Transverse colon (tissue), 4 donors: ENCODE measurements at regions not wholly inside any gene's neighbourhood (a gene's known extent, or its start where the extent isn't known, plus 50 kb on each side); places are given as distances from the start of the nearest gene placed in this dataset.

Experiments
- DNase-seq: peaks from one replicate; pipeline ENCODE4 v3.0.0-alpha.2; 2019
- H3K27ac ChIP-seq, 4 donors: fragments of 200-600 bp; sonication (generic); 2 replicates each; pipeline ENCODE4 v1.5.1; 2016 to 2018; ENCODE audit warnings: inconsistent platforms in 4 of 4
- H3K27me3 ChIP-seq: fragments of 200-600 bp; sonication (generic); 2 replicates; pipeline ENCODE4 v1.5.1; 2017; ENCODE audit warnings: inconsistent platforms
- H3K36me3 ChIP-seq, 4 donors: fragments of 200-600 bp; sonication (generic); 2 replicates each; pipeline ENCODE4 v1.5.1; 2017 to 2019; ENCODE audit warnings: inconsistent platforms in 4 of 4
- H3K4me1 ChIP-seq, 4 donors: fragments of 200-600 bp; sonication (generic); 2 replicates each; pipeline ENCODE4 v1.5.1; 2017 to 2020; ENCODE audit warnings: inconsistent platforms in 4 of 4
- H3K4me3 ChIP-seq, 4 donors: fragments of 200-600 bp; sonication (generic); 1 replicate in 1 of 4; 2 replicates in 3 of 4; pipeline versions ENCODE4 v1.5.1 to v1.6.1; 2017 to 2019; ENCODE audit warnings: inconsistent platforms in 4 of 4
- H3K9me3 ChIP-seq, 2 donors: fragments of 200-600 bp; sonication (generic); 2 replicates each; pipeline ENCODE4 v1.5.1; 2017 to 2019; ENCODE audit warnings: inconsistent platforms in 2 of 2
- EP300 ChIP-seq: sonication (generic); formaldehyde crosslinking; IDR thresholded peaks from one replicate; pipeline ENCODE4 v1.6.1; 2017; ENCODE audit warnings: antibody characterized with exemption, low read depth
- POLR2A ChIP-seq: fragments of 450-650 bp; IDR thresholded peaks from one replicate; pipeline ENCODE4 v1.6.1; 2016; ENCODE audit warnings: antibody characterized with exemption, mild to moderate bottlenecking, moderate library complexity
- POLR2AphosphoS5 ChIP-seq, 3 donors: sonication (generic); formaldehyde crosslinking; IDR thresholded peaks; one replicate each; pipeline ENCODE4 v1.6.1; 2016; ENCODE audit warnings: antibody characterized with exemption in 3 of 3
- WGBS, 2 donors: methylation state at CpG; one replicate each; pipeline ENCODE4 v1.1.5; 2018; ENCODE audit warnings: low coverage in 1 of 2; 5-methylcytosine and 5-hydroxymethylcytosine counted together
- in situ Hi-C, 4 donors: fragments of 200-750 bp; cut with MboI; loops; one replicate each; pipeline versions ENCODE4 v1.15.0 to v1.15.1; 2017; ENCODE audit warnings: low sequenced_read_pairs in 3 of 4, low pct_ligation_motif_present in 1 of 4, low pct_unique_long_range_greater_than_20kb in 1 of 4
- intact Hi-C: fragments of 100-400 bp; cut with DNase I; formaldehyde crosslinking; loops from one replicate; pipeline ENCODE4 v1.15.1; 2023; ENCODE audit warnings: low total_unique reads
- TF ChIP-seq, protein P1 (sequence below), 5 experiments: fragments of 200-600 bp in 3 of 5; fragments of 450-650 bp in 2 of 5; sonication (generic) in 3 of 5; IDR thresholded peaks; 1 replicate in 2 of 5; 2 replicates in 3 of 5; pipeline ENCODE4 v1.5.1; 2016 to 2017; ENCODE audit warnings: antibody characterized with exemption in 5 of 5, inconsistent platforms in 3 of 5, mild to moderate bottlenecking in 2 of 5, moderate library complexity in 1 of 5

DNA sequence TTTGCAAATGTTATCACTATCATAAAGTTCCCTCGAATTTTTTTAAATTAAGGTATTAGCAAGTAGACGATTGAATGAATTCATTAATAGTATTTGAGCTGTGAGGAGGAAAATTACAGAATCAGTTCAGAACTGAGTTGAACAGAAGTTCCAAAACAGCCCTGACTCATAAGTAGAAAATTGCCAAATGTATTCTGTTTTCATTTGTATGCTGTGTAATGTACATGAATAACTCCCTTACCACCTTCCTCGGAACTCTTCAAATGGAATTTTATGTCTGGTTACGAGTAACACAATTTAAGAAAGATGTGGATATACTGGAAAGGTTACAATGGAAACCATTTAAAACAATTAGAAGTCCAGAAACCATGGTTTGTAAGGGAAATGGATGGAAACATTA is 283.3 kb upstream of the FAR2 start:
- no peaks in the 10 kb centered on the region for H3K36me3 ChIP-seq
- in situ Hi-C loops (no loop called here), intact Hi-C loops (no loop called here)
- no peaks in the 10 kb centered on the region for H3K27me3 ChIP-seq
- WGBS, 2 donors = 53 to 62% methylated on average over 4 of the region's 4 CpGs
- no peaks in the 10 kb centered on the region for H3K9me3 ChIP-seq
- TF ChIP-seq POLR2AphosphoS5 (IDR thresholded peaks at IDR 0.05) (no peak), EP300 (no peak), POLR2A (no peak)
- TF ChIP-seq, protein P1, sequence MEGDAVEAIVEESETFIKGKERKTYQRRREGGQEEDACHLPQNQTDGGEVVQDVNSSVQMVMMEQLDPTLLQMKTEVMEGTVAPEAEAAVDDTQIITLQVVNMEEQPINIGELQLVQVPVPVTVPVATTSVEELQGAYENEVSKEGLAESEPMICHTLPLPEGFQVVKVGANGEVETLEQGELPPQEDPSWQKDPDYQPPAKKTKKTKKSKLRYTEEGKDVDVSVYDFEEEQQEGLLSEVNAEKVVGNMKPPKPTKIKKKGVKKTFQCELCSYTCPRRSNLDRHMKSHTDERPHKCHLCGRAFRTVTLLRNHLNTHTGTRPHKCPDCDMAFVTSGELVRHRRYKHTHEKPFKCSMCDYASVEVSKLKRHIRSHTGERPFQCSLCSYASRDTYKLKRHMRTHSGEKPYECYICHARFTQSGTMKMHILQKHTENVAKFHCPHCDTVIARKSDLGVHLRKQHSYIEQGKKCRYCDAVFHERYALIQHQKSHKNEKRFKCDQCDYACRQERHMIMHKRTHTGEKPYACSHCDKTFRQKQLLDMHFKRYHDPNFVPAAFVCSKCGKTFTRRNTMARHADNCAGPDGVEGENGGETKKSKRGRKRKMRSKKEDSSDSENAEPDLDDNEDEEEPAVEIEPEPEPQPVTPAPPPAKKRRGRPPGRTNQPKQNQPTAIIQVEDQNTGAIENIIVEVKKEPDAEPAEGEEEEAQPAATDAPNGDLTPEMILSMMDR (IDR thresholded peaks at IDR 0.05) = no peak
- no peak overlapping the region for H3K4me3 ChIP-seq
- H3K27ac ChIP-seq = no peak overlapping the region
- no peaks in the 10 kb centered on the region for H3K4me1 ChIP-seq
- no peak for DNase-seq

DNA sequence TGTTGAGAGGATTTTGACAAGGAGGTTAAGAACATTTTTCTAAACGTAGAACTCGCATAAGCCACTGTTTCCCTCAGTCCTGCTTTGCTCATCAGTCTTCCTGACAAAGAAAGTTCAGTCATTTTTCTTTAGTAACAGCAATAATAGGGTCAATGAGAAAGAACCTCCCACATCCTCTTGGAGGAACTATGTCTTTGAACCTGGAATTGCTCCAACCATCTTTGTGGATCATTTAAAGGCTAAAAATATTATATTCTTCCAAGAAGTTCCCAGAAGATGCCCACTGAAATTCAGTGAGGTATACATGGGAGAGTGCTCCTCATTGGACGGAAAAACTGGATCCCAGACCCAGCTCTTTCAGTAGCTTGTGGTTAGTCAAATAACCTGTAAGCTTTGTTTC is 282.8 kb upstream of the FAR2 start:
- WGBS, 2 donors = 47 to 55% methylated on average over 3 of the region's 3 CpGs
- H3K4me1 ChIP-seq = no peaks in the 10 kb centered on the region
- in situ Hi-C loops (no loop called here), intact Hi-C loops (no loop called here)
- TF ChIP-seq POLR2A (no peak), EP300 (no peak), POLR2AphosphoS5 (IDR thresholded peaks at IDR 0.05) (no peak)
- TF ChIP-seq, protein P1 (IDR thresholded peaks at IDR 0.05) = no peak
- H3K36me3 ChIP-seq = no peaks in the 10 kb centered on the region
- H3K4me3 ChIP-seq = no peak overlapping the region
- no peak overlapping the region for H3K27ac ChIP-seq
- no peak for DNase-seq
- H3K27me3 ChIP-seq = no peaks in the 10 kb centered on the region
- no peaks in the 10 kb centered on the region for H3K9me3 ChIP-seq

DNA sequence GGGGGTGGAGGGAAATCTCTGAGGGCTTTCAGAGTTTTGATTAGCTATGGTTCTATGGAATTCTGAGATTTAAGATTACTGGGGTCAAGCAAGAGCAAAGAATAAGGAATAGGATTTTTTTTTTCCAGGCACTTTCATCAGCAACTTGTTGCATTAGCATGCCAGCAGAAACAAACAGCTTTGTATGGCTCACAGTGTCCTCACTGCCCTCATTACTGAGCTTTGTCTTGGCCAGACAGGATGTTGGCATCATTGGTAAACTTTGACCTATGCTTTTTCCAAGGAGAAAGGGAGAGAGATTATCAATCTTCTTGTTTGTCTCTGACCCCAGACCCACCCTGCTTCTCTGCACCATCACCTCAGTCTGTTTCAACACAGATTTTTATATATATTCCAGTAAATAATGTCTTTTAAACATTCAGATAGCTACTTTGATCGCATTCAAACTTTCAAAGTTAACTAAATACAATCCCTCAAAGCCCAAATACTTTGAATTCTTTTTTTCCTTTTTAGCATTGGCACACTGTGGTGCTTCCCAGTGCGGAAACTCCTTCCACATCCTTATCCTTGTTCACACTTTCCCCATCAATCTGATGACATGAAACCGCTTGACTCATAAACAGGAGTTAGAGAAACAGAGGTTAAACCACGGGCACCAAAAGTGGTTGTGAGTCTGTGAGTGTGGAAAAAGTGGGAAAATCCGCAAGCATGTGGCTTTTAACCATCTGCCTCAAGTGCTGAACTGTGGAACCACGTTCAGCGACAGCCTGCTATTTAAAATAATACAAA is 282.2 kb upstream of the FAR2 start:
- no peak overlapping the region for H3K4me3 ChIP-seq
- H3K27me3 ChIP-seq = no peaks in the 10 kb centered on the region
- DNase-seq = no peak
- H3K27ac ChIP-seq = no peak overlapping the region
- H3K9me3 ChIP-seq = no peaks in the 10 kb centered on the region
- no peaks in the 10 kb centered on the region for H3K4me1 ChIP-seq
- intact Hi-C loops = no loop called here
- in situ Hi-C loops = no loop called here
- WGBS, 2 donors = 78 to 82% methylated on average over 7 of the region's 7 CpGs
- TF ChIP-seq POLR2AphosphoS5 (IDR thresholded peaks at IDR 0.05) = no peak
- TF ChIP-seq, protein P1 (IDR thresholded peaks at IDR 0.05) = no peak
- no peak for TF ChIP-seq EP300
- no peak for TF ChIP-seq POLR2A
- no peaks in the 10 kb centered on the region for H3K36me3 ChIP-seq

DNA sequence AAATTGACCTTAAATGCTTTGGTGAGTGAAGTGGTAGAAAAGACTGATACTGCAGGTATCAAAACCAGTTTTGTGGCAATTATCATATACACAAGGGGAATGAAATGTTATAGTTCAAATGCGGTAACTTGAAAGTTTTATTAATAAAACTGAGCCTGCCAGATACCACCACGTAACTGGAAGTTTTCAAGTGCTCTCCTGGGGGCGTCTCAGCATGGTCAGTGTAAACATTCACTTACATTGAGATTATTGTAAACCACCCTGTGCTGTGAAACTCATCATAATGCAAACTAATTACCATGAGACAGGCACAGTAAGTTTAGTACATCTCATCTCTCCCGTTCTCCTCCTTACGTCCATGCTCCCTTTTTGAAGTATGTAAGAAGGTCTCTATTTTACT is 280.7 kb upstream of the FAR2 start:
- in situ Hi-C loops (no loop called here), intact Hi-C loops (no loop called here)
- 68 to 81% methylated on average over 5 of the region's 5 CpGs for WGBS, 2 donors
- H3K27me3 ChIP-seq = no peaks in the 10 kb centered on the region
- H3K27ac ChIP-seq = no peak overlapping the region
- TF ChIP-seq, protein P1 (IDR thresholded peaks at IDR 0.05) = no peak
- no peak for TF ChIP-seq POLR2AphosphoS5 (IDR thresholded peaks at IDR 0.05)
- TF ChIP-seq EP300 = no peak
- no peak for TF ChIP-seq POLR2A
- H3K4me3 ChIP-seq = no peak overlapping the region
- no peaks in the 10 kb centered on the region for H3K4me1 ChIP-seq
- no peaks in the 10 kb centered on the region for H3K36me3 ChIP-seq
- no peak for DNase-seq
- H3K9me3 ChIP-seq = no peaks in the 10 kb centered on the region
